ENCODE measurements at regions not wholly inside any gene's neighbourhood (a gene's known extent, or its start where the extent isn't known, plus 50 kb on each side); places are given as distances from the start of the nearest gene placed in this dataset.

DNA sequence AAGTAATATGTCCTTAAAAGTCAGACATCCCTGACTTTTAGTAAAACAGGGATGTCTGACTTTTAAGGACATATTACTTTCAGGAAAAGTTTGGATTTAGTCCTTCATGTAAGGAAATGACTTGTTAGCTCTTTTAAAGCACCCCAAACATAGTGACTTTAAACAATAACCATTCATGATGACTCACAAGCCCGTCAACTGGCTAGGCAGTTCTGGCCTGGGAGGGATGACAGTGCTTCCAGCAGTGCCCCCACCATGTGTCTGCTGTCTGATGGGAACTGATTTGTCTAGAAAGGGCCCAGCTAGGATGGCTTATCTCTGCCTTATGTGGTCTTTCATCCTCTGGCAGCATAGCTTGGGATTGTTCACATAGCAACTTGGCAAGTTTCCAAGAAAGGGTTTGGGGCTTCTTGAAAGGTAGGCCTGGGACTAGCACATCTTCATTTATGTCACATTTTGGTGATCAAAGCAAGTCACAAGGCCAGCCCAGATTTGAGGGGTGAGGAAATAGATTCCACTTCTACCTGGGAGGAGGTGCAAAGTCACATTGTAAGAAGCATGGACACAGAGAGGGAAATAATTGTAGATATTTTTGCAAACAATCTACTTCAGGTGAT lies 143.5 kb downstream of the C1orf94 start:
- H3K27ac Mint-ChIP-seq, result no peak overlapping the region
- no peaks in the 10 kb centered on the region for H3K36me3 Mint-ChIP-seq (ENCODE audit: insufficient read depth)
- no peak for DNase-seq (ENCODE audit: low spot score, unreplicated experiment)
- no peaks in the 10 kb centered on the region for H3K4me1 Mint-ChIP-seq (ENCODE audit: low read depth)
- peaks cover 39% of the 10 kb centered on the region for H3K27me3 Mint-ChIP-seq
- TF ChIP-seq, protein P1, sequence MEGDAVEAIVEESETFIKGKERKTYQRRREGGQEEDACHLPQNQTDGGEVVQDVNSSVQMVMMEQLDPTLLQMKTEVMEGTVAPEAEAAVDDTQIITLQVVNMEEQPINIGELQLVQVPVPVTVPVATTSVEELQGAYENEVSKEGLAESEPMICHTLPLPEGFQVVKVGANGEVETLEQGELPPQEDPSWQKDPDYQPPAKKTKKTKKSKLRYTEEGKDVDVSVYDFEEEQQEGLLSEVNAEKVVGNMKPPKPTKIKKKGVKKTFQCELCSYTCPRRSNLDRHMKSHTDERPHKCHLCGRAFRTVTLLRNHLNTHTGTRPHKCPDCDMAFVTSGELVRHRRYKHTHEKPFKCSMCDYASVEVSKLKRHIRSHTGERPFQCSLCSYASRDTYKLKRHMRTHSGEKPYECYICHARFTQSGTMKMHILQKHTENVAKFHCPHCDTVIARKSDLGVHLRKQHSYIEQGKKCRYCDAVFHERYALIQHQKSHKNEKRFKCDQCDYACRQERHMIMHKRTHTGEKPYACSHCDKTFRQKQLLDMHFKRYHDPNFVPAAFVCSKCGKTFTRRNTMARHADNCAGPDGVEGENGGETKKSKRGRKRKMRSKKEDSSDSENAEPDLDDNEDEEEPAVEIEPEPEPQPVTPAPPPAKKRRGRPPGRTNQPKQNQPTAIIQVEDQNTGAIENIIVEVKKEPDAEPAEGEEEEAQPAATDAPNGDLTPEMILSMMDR (IDR thresholded peaks at IDR 0.05; ENCODE audit: unreplicated experiment), result no peak
- H3K4me3 Mint-ChIP-seq (ENCODE audit: low read depth), result no peak overlapping the region
- H3K9me3 Mint-ChIP-seq (ENCODE audit: low read depth), result peaks cover 13% of the 10 kb centered on the region

DNA sequence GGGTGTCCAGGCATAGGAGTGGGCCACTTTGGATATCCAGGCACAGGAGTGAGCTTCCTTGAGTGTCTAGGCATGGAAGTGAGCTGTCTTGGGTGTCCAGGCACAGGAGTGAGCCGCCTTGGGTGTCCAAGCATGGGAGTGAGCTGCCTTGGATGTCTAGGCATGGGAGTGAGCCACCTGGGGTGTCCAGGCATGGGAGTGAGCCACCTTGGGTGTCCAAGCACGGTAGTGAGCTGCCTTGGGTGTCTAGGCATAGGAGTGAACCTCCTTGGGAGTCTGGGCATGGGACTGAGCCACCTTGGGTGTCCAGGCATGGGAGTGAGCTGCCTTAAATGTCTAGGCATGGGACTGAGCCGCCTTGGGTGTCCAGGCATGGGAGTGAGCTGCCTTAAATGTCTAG lies 146.3 kb downstream of the C1orf94 start:
- Mint-ChIP-seq H3K9me3 (ENCODE audit: low read depth) (no peaks in the 10 kb centered on the region), H3K4me3 (ENCODE audit: low read depth) (no peak overlapping the region), H3K36me3 (ENCODE audit: insufficient read depth) (no peaks in the 10 kb centered on the region), H3K27ac (no peak overlapping the region), H3K27me3 (peaks cover 45% of the 10 kb centered on the region), H3K4me1 (ENCODE audit: low read depth) (no peaks in the 10 kb centered on the region)
- TF ChIP-seq, protein P1 (IDR thresholded peaks at IDR 0.05; ENCODE audit: unreplicated experiment), result no peak
- DNase-seq (ENCODE audit: low spot score, unreplicated experiment), result no peak

DNA sequence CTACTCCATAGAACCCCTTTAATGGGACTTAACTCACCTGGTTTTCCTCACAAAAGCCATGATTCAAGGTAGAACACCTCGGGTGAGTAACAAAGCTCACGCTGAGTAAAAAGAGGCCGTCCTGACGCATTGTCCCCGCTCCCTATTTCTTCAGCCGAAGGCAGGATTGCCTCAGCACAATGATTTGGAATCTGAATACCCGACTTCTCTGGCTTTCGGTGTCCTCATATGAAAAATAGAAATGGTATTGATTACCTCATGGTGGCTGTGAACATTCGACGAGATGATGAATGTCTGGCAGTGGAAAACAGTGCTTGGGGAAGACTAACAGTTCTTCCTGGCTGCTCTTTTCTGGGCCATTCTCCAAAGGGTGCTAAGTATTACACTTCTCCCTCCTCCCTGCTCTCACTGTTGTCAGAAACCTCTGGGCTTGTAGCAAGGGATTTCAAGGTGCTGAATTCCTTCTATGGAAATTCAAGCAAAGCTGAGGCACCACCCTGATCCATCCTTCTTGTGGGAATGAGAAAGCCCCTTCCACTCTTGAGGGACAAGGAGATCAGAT lies 148.3 kb downstream of the C1orf94 start:
- Mint-ChIP-seq H3K27me3 (peaks cover 40% of the 10 kb centered on the region), H3K4me3 (ENCODE audit: low read depth) (no peak overlapping the region), H3K36me3 (ENCODE audit: insufficient read depth) (no peaks in the 10 kb centered on the region), H3K4me1 (ENCODE audit: low read depth) (no peaks in the 10 kb centered on the region), H3K27ac (peak overlapping the region; percentile 54), H3K9me3 (ENCODE audit: low read depth) (no peaks in the 10 kb centered on the region)
- DNase-seq (ENCODE audit: low spot score, unreplicated experiment), result no peak
- TF ChIP-seq, protein P1 (IDR thresholded peaks at IDR 0.05; ENCODE audit: unreplicated experiment), result no peak

DNA sequence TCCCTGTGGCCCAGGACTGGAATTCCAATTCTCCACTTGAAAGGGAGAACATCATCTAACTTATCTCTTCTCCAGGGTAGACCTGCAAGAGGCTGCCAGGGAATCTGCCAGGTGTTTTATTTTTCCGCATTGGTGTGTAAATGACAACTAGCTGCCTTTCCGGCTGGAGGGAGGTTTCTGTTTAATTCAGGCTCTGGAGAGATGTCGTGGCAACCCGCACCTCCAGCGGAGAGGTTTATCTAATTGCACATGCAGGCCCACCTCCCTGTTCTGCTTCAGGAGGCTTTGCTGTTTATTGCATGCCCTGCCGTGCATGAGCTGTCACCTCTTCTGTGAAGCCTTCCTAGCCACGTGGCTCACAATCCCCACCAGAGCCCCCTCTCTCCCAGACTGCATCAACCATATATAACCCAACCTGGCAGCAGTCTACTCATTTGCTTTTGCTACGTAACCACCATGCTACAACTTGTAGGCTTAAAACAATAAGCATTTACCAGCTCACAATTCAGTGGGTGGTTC lies 151.6 kb downstream of the C1orf94 start:
- H3K27me3 Mint-ChIP-seq, result peaks cover 26% of the 10 kb centered on the region
- H3K9me3 Mint-ChIP-seq (ENCODE audit: low read depth), result no peaks in the 10 kb centered on the region
- H3K4me1 Mint-ChIP-seq (ENCODE audit: low read depth), result no peaks in the 10 kb centered on the region
- no peak overlapping the region for H3K27ac Mint-ChIP-seq
- H3K36me3 Mint-ChIP-seq (ENCODE audit: insufficient read depth), result no peaks in the 10 kb centered on the region
- H3K4me3 Mint-ChIP-seq (ENCODE audit: low read depth), result no peak overlapping the region
- TF ChIP-seq, protein P1 (IDR thresholded peaks at IDR 0.05; ENCODE audit: unreplicated experiment), result no peak
- no peak for DNase-seq (ENCODE audit: low spot score, unreplicated experiment)

DNA sequence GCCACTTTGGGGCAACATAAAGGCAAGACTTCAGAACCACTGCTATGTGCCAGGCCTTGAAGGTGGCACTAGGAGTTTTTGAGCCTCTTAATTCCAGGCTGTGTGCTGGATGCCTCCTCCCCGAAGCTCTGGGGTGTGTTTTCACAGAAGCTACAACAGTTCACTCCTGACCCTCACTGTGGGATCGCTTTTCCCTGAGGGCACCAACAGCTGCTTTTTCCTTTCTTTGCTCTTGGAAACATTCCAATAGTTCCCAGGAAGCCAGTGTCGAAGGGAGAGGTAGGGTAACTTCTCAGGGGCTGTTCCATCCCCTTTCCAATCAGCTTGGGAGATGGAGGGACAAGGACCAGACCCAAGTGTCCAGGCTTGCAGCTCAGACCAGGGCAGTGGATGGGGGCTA lies 153.4 kb downstream of the C1orf94 start:
- Mint-ChIP-seq H3K27ac (no peak overlapping the region), H3K9me3 (ENCODE audit: low read depth) (no peaks in the 10 kb centered on the region), H3K4me1 (ENCODE audit: low read depth) (no peaks in the 10 kb centered on the region), H3K27me3 (peaks cover 20% of the 10 kb centered on the region), H3K36me3 (ENCODE audit: insufficient read depth) (no peaks in the 10 kb centered on the region), H3K4me3 (ENCODE audit: low read depth) (no peak overlapping the region)
- DNase-seq (ENCODE audit: low spot score, unreplicated experiment), result no peak
- TF ChIP-seq, protein P1 (IDR thresholded peaks at IDR 0.05; ENCODE audit: unreplicated experiment), result no peak
